ENCODE measurements at regions not wholly inside any gene's neighbourhood (a gene's known extent, or its start where the extent isn't known, plus 50 kb on each side); places are given as distances from the start of the nearest gene placed in this dataset.
"Not testable (repeated sequence)": the region's sequence is repeated elsewhere in the genome, so short reads cannot be mapped to it uniquely, and the experiment has no call there.

- no peak for DNase-seq (ENCODE audit: low read depth, low spot score)
- H3K9ac ChIP-seq (ENCODE audit: low read length) = no peak overlapping the region
- ATAC-seq = no peak
- H3K27me3 ChIP-seq (ENCODE audit: insufficient read depth, low read length) = no peaks in the 10 kb centered on the region
- TF ChIP-seq RAD21 (IDR thresholded peaks at IDR 0.05; ENCODE audit: low read depth) (no peak), ATF3 (IDR thresholded peaks at IDR 0.05) (no peak)
- no peak overlapping the region for H3K4me3 ChIP-seq (replicated peaks in 1 of 2; ENCODE audit: low read depth in 1 of 2, low read length in 2 of 2)
- H3K36me3 ChIP-seq (ENCODE audit: control insufficient read depth in 1 of 2, insufficient read depth in 2 of 2, low read length in 2 of 2) = no peaks in the 10 kb centered on the region
- H3K4me2 ChIP-seq (ENCODE audit: low read length) = no peak overlapping the region
- RAD21 ChIA-PET (ENCODE audit: low non-redundant PET in 1 of 2, low total read pairs in 2 of 2, uncharacterized antibody in 2 of 2, unreplicated experiment in 2 of 2) = no interaction called here
- H3K9me3 ChIP-seq (ENCODE audit: control insufficient read depth in 1 of 2, insufficient read depth in 1 of 2, low read depth in 1 of 2, low read length in 2 of 2) = peaks cover 4% of the 10 kb centered on the region in 2 experiments; a peak in 2 of 4 replicates
- no peak overlapping the region for H3K27ac ChIP-seq (ENCODE audit: low read depth, low read length)
- no peaks in the 10 kb centered on the region; the same call in 1 of the 2 replicates for H4K20me1 ChIP-seq (ENCODE audit: insufficient read depth)
- intact Hi-C loops (cut with micrococcal nuclease) = no loop called here
- POLR2A ChIA-PET = no interaction called here
- H2AFZ ChIP-seq (ENCODE audit: low read depth, low read length, poor library complexity, severe bottlenecking) = no peak overlapping the region
- H3K9me2 ChIP-seq (ENCODE audit: insufficient read depth) = no peaks in the 10 kb centered on the region
- H3K4me1 ChIP-seq (ENCODE audit: control insufficient read depth in 1 of 2, insufficient read depth in 2 of 2, low read length in 2 of 2) = no peaks in the 10 kb centered on the region
- BruUV-seq (replicated peaks) = no TSS peak
- H3K79me2 ChIP-seq (ENCODE audit: insufficient read depth, low read length) = no peaks in the 10 kb centered on the region
- CTCF ChIA-PET = no interaction called here
Observed at GRCh38 chr7:145350334-145350733, 514.5 kb upstream of the TPK1 start.

GRCh38 chr7:145349452-145349851, 513.6 kb upstream of the TPK1 start:
- CTCF ChIA-PET; H3K4me1 ChIP-seq (ENCODE audit: control insufficient read depth in 1 of 2, insufficient read depth in 2 of 2, low read length in 2 of 2); RAD21 ChIA-PET (ENCODE audit: low non-redundant PET in 1 of 2, low total read pairs in 2 of 2, uncharacterized antibody in 2 of 2, unreplicated experiment in 2 of 2); ATAC-seq; H3K4me2 ChIP-seq (ENCODE audit: low read length); H3K9me2 ChIP-seq (ENCODE audit: insufficient read depth); POLR2A ChIA-PET; H3K79me2 ChIP-seq (ENCODE audit: insufficient read depth, low read length); BruUV-seq (replicated peaks); H3K9me3 ChIP-seq (ENCODE audit: control insufficient read depth in 1 of 2, insufficient read depth in 1 of 2, low read depth in 1 of 2, low read length in 2 of 2); DNase-seq (ENCODE audit: low read depth, low spot score); H3K27ac ChIP-seq (ENCODE audit: low read depth, low read length); H2AFZ ChIP-seq (ENCODE audit: low read depth, low read length, poor library complexity, severe bottlenecking); intact Hi-C loops (cut with micrococcal nuclease); H3K9ac ChIP-seq (ENCODE audit: low read length); H4K20me1 ChIP-seq (ENCODE audit: insufficient read depth); H3K36me3 ChIP-seq (ENCODE audit: control insufficient read depth in 1 of 2, insufficient read depth in 2 of 2, low read length in 2 of 2); H3K27me3 ChIP-seq (ENCODE audit: insufficient read depth, low read length); H3K4me3 ChIP-seq (replicated peaks in 1 of 2; ENCODE audit: low read depth in 1 of 2, low read length in 2 of 2): not testable (repeated sequence)

GRCh38 chr7:145347271-145347670, 511.4 kb upstream of the TPK1 start:
- DNase-seq (ENCODE audit: low read depth, low spot score) = no peak
- BruUV-seq (replicated peaks) = no TSS peak
- POLR2A ChIA-PET = no interaction called here
- Histone ChIP-seq H3K79me2 (ENCODE audit: insufficient read depth, low read length) (no peaks in the 10 kb centered on the region), H3K27me3 (ENCODE audit: insufficient read depth, low read length) (no peaks in the 10 kb centered on the region), H3K4me1 (ENCODE audit: control insufficient read depth in 1 of 2, insufficient read depth in 2 of 2, low read length in 2 of 2) (no peaks in the 10 kb centered on the region), H4K20me1 (ENCODE audit: insufficient read depth) (no peaks in the 10 kb centered on the region; the same call in 1 of the 2 replicates), H3K4me3 (replicated peaks in 1 of 2; ENCODE audit: low read depth in 1 of 2, low read length in 2 of 2) (no peak overlapping the region), H3K36me3 (ENCODE audit: control insufficient read depth in 1 of 2, insufficient read depth in 2 of 2, low read length in 2 of 2) (no peaks in the 10 kb centered on the region), H3K27ac (ENCODE audit: low read depth, low read length) (no peak overlapping the region), H2AFZ (ENCODE audit: low read depth, low read length, poor library complexity, severe bottlenecking) (no peak overlapping the region), H3K9me3 (ENCODE audit: control insufficient read depth in 1 of 2, insufficient read depth in 1 of 2, low read depth in 1 of 2, low read length in 2 of 2) (peaks cover 6 to 7% of the 10 kb centered on the region in 2 experiments; a peak in 2 of 4 replicates), H3K9me2 (ENCODE audit: insufficient read depth) (no peaks in the 10 kb centered on the region), H3K9ac (ENCODE audit: low read length) (no peak overlapping the region), H3K4me2 (ENCODE audit: low read length) (no peak overlapping the region)
- intact Hi-C loops (cut with micrococcal nuclease) = no loop called here
- CTCF ChIA-PET = no interaction called here
- ATAC-seq = no peak
- RAD21 ChIA-PET (ENCODE audit: low non-redundant PET in 1 of 2, low total read pairs in 2 of 2, uncharacterized antibody in 2 of 2, unreplicated experiment in 2 of 2) = no interaction called here
- TF ChIP-seq EZH2phosphoT487 (IDR thresholded peaks at IDR 0.05; ENCODE audit: borderline replicate concordance) = no peak
- TF ChIP-seq CEBPB (IDR thresholded peaks at IDR 0.05; ENCODE audit: low read depth) = no peak
- TF ChIP-seq ZBTB33 (IDR thresholded peaks at IDR 0.05; ENCODE audit: extremely low read depth, insufficient replicate concordance, low read length) = no peak
- TF ChIP-seq RAD21 (IDR thresholded peaks at IDR 0.05; ENCODE audit: low read depth) = no peak
- no peak for TF ChIP-seq SP1 (IDR thresholded peaks at IDR 0.05; ENCODE audit: low read depth)
- TF ChIP-seq ELF1 (IDR thresholded peaks at IDR 0.05; ENCODE audit: borderline replicate concordance, low read depth) = no peak
- no peak for TF ChIP-seq EZH2 (IDR thresholded peaks at IDR 0.05)
- no peak for TF ChIP-seq CTCF (IDR thresholded peaks at IDR 0.05 in 2 of 3, conservative IDR thresholded peaks at IDR 0.05 in 1 of 3; ENCODE audit: borderline replicate concordance in 1 of 3, insufficient read depth in 1 of 3, low read depth in 2 of 3, low read length in 2 of 3)
- TF ChIP-seq MAX (IDR thresholded peaks at IDR 0.05) = no peak

Measured in HCT116 (cell line).